AG04449 (cell line): ENCODE measurements at regions not wholly inside any gene's neighbourhood (a gene's known extent, or its start where the extent isn't known, plus 50 kb on each side); places are given as distances from the start of the nearest gene placed in this dataset.

ENCODE experiments used
- CTCF ChIA-PET: fragments of 350-600 bp; formaldehyde crosslinking; extraction: SDS; loops from one replicate; lab custom pipeline; 2021; ENCODE audit warnings: antibody characterized with exemption; lab: Yijun Ruan, JAX
- POLR2A ChIA-PET: fragments of 400-600, 350-600 bp; formaldehyde crosslinking; extraction: SDS; loops from one replicate; lab custom pipeline; 2020; ENCODE audit warnings: antibody characterized with exemption, inconsistent platforms; lab: Yijun Ruan, JAX
- DNase-seq: peaks from one replicate; pipeline ENCODE4 v3.0.0-alpha.2; 2010; ENCODE audit warnings: low read depth, low spot score
- H3K4me3 ChIP-seq: 2 replicates; pipeline ENCODE4 v1.5.1; 2011; ENCODE audit warnings: low read depth, mild to moderate bottlenecking, control low read depth, low read length
- TF ChIP-seq, protein P1 (sequence below): IDR thresholded peaks from one replicate; pipeline ENCODE4 v1.5.1; 2011; ENCODE audit warnings: mild to moderate bottlenecking, moderate library complexity, low read length, control low read depth, inconsistent platforms; ENCODE audit not compliant: insufficient read depth; ENCODE audit errors: missing control alignments

DNA sequence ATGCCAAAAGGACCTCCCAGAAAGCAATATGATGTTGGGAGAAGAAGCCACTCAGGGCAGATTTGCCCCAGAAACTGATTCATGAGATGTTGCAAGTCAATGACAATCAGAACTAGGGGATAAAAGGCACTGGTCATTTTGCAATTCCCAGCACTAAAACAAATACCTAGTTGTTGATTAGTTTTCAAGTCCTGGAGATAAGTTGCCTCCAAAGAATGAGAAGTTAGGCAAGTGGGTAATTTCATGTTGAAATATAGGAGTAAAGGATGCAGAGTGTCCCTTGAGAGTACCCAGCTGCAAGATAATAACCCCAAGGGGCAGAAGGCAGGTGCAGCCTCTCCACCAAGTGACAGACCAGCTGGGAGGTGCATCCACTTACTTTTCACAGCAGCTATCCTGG, 363.6 kb downstream of the PBX1 start:
- TF ChIP-seq, protein P1, sequence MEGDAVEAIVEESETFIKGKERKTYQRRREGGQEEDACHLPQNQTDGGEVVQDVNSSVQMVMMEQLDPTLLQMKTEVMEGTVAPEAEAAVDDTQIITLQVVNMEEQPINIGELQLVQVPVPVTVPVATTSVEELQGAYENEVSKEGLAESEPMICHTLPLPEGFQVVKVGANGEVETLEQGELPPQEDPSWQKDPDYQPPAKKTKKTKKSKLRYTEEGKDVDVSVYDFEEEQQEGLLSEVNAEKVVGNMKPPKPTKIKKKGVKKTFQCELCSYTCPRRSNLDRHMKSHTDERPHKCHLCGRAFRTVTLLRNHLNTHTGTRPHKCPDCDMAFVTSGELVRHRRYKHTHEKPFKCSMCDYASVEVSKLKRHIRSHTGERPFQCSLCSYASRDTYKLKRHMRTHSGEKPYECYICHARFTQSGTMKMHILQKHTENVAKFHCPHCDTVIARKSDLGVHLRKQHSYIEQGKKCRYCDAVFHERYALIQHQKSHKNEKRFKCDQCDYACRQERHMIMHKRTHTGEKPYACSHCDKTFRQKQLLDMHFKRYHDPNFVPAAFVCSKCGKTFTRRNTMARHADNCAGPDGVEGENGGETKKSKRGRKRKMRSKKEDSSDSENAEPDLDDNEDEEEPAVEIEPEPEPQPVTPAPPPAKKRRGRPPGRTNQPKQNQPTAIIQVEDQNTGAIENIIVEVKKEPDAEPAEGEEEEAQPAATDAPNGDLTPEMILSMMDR: no peak
- CTCF ChIA-PET: no interaction called here
- no peak for DNase-seq
- POLR2A ChIA-PET: no interaction called here
- H3K4me3 ChIP-seq: no peak overlapping the region

DNA sequence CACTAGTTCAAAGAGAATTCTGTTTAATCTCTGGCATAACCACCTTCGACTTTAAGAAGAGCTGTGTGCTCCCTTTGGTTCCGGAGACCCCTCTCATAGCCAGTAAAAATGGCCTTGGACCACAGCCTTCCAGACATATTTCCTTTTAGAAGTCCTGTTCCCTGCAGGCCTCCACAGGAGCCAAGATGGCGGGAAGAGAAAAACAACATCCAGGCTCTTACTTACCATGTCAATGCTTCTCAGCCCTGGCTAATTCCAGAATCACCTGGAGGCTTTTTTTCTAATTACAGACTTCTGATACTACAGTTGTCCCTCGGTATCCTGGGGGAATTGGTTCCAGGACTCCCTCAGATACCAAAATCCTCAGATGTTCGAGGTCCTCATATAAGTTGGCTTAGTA, 362.5 kb downstream of the PBX1 start:
- TF ChIP-seq, protein P1: no peak
- POLR2A ChIA-PET: no interaction called here
- no peak for DNase-seq
- CTCF ChIA-PET: no interaction called here
- no peak overlapping the region for H3K4me3 ChIP-seq

DNA sequence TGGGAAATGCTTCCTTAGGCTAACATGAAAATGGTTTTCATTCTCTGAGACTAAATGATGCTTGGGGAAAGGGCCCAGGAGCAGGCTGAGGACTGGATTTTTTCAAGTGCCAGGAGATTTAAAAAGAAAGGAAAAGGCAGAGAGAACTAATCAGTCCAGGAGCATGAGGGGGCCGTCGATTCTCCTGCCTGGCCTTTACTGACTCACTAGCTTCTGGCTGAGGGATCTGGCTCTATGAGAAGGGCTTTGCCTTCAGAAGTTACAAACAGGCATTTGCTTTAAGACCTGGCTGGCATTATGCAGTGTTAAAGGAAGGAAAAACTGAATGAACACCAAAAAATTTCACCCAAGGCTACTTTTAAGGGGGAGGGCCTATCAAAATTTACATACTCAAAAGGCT, 359.2 kb downstream of the PBX1 start:
- H3K4me3 ChIP-seq: no peak overlapping the region
- ChIA-PET CTCF (no interaction called here), POLR2A (no interaction called here)
- TF ChIP-seq, protein P1: no peak
- DNase-seq: no peak

DNA sequence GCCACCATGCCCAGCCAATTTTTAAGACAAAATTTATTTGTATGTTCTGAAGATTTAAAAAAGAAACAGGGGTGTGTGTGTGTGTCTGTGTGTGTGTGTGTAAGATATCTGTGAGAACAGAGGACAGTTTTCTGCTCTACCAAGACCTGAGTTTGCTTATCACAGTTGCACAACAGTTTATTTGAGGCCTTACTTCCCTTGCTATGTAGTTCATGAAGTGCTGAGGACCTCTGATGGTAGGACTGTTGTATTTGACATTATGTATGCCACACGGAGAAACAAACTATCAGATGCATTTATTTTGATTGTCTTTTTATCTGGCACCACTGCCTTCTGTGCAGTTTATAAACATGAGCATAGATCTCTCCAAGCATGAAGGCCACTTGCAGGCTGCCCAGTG, 355.2 kb downstream of the PBX1 start:
- TF ChIP-seq, protein P1: no peak
- peak; percentile 3 for DNase-seq
- CTCF ChIA-PET: no interaction called here
- POLR2A ChIA-PET: no interaction called here
- H3K4me3 ChIP-seq: no peak overlapping the region

- TF ChIP-seq, protein P1: no peak
- H3K4me3 ChIP-seq: no peak overlapping the region
- DNase-seq: no peak
- CTCF ChIA-PET: no interaction called here
- POLR2A ChIA-PET: no interaction called here
Measured at GRCh38 chr1:164912290-164912689, 353.3 kb downstream of the PBX1 start.

DNA sequence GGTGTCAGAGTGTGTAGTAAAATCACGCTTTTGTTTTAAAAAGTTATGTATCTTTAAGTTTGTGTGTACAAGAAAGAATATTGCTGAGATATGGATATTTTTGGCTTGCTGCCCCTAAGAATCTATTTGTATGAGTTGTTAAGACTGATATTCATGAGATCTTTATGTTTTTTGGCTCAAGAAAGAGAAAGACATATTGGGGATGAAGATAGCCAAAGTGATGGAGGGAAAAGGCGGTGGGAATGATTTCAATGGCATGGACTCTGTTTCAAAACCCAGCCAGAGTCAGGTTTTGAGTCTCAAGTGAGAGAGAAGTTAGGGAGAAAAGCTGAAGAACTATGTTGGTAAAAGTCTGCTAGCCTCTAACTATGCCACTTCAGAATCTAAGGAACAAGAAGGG, 351.7 kb downstream of the PBX1 start:
- TF ChIP-seq, protein P1: no peak
- H3K4me3 ChIP-seq: no peak overlapping the region
- ChIA-PET POLR2A (no interaction called here), CTCF (no interaction called here)
- no peak for DNase-seq
